ENCODE measurements at regions not wholly inside any gene's neighbourhood (a gene's known extent, or its start where the extent isn't known, plus 50 kb on each side); places are given as distances from the start of the nearest gene placed in this dataset.

- TF ChIP-seq SUZ12 (IDR thresholded peaks at IDR 0.05; ENCODE audit: extremely low read depth, insufficient read depth, insufficient read length) (no peak), YY1 (IDR thresholded peaks at IDR 0.05; ENCODE audit: insufficient read depth, insufficient read length) (no peak)
Measured at GRCh38 chr4:162560073-162560472, 396.3 kb upstream of the FSTL5 start.

All from NT2/D1 (cell line).